Stomach (tissue), 4 donors: ENCODE measurements at regions not wholly inside any gene's neighbourhood (a gene's known extent, or its start where the extent isn't known, plus 50 kb on each side); places are given as distances from the start of the nearest gene placed in this dataset.

Source experiments
- EP300 ChIP-seq: sonication (generic); formaldehyde crosslinking; IDR thresholded peaks from one replicate; pipeline ENCODE4 v1.6.1; 2017; ENCODE audit warnings: antibody characterized with exemption
- POLR2A ChIP-seq, 4 donors: fragments of 450-650 bp; IDR thresholded peaks; one replicate each; pipeline ENCODE4 v1.6.1; 2016; ENCODE audit warnings: antibody characterized with exemption in 4 of 4, control low read depth in 2 of 4, mild to moderate bottlenecking in 1 of 4, moderate library complexity in 1 of 4
- POLR2AphosphoS5 ChIP-seq, 3 donors: sonication (generic); formaldehyde crosslinking; IDR thresholded peaks; one replicate each; pipeline ENCODE4 v1.6.1; 2016; ENCODE audit warnings: antibody characterized with exemption in 3 of 3
- TF ChIP-seq, protein P1 (sequence below), 7 experiments: fragments of 450-650 bp in 4 of 7; fragments of 200-600 bp in 3 of 7; sonication (generic) in 3 of 7; IDR thresholded peaks; one replicate each; pipeline ENCODE4 v1.5.1; 2016 to 2019; ENCODE audit warnings: antibody characterized with exemption in 7 of 7, control low read depth in 2 of 7, mild to moderate bottlenecking in 1 of 7

- TF ChIP-seq POLR2A (IDR thresholded peaks at IDR 0.05) = no peak
- no peak for TF ChIP-seq EP300
- no peak for TF ChIP-seq POLR2AphosphoS5 (IDR thresholded peaks at IDR 0.05)
- TF ChIP-seq, protein P1, sequence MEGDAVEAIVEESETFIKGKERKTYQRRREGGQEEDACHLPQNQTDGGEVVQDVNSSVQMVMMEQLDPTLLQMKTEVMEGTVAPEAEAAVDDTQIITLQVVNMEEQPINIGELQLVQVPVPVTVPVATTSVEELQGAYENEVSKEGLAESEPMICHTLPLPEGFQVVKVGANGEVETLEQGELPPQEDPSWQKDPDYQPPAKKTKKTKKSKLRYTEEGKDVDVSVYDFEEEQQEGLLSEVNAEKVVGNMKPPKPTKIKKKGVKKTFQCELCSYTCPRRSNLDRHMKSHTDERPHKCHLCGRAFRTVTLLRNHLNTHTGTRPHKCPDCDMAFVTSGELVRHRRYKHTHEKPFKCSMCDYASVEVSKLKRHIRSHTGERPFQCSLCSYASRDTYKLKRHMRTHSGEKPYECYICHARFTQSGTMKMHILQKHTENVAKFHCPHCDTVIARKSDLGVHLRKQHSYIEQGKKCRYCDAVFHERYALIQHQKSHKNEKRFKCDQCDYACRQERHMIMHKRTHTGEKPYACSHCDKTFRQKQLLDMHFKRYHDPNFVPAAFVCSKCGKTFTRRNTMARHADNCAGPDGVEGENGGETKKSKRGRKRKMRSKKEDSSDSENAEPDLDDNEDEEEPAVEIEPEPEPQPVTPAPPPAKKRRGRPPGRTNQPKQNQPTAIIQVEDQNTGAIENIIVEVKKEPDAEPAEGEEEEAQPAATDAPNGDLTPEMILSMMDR (IDR thresholded peaks at IDR 0.05) = no peak
Measured at GRCh38 chr2:241992753-241993152, 123.2 kb downstream of the RTP5 start.
